Parathyroid adenoma (tissue), 2 donors: ENCODE measurements at regions not wholly inside any gene's neighbourhood (a gene's known extent, or its start where the extent isn't known, plus 50 kb on each side); places are given as distances from the start of the nearest gene placed in this dataset.

ENCODE experiments used
- H2AFZ ChIP-seq: fragments of 300-600 bp; sonication (generic); one replicate; pipeline ENCODE4 v1.7.0; 2017; ENCODE audit warnings: antibody characterized with exemption, mild to moderate bottlenecking
- H3K27ac ChIP-seq: fragments of 300-600 bp; sonication (generic); one replicate; pipeline ENCODE4 v1.7.0; 2017
- H3K27me3 ChIP-seq: fragments of 300-600 bp; sonication (generic); one replicate; pipeline ENCODE4 v1.7.0; 2017; ENCODE audit warnings: low read length; ENCODE audit not compliant: control insufficient read depth, insufficient read depth
- H3K36me3 ChIP-seq: fragments of 300-600 bp; sonication (generic); one replicate; pipeline ENCODE4 v1.7.0; 2017; ENCODE audit warnings: low read length; ENCODE audit not compliant: control insufficient read depth, insufficient read depth
- H3K4me1 ChIP-seq: fragments of 300-600 bp; sonication (generic); one replicate; pipeline ENCODE4 v1.7.0; 2017; ENCODE audit warnings: control low read depth
- H3K4me2 ChIP-seq: fragments of 300-600 bp; sonication (generic); one replicate; pipeline ENCODE4 v1.7.0; 2017; ENCODE audit warnings: low read length
- H3K4me3 ChIP-seq: fragments of 300-600 bp; sonication (generic); one replicate; pipeline ENCODE4 v1.7.0; 2017; ENCODE audit warnings: low read depth, low read length
- H3K79me2 ChIP-seq: fragments of 300-600 bp; sonication (generic); one replicate; pipeline ENCODE4 v1.7.0; 2017; ENCODE audit warnings: control low read depth
- H3K9ac ChIP-seq: fragments of 300-600 bp; sonication (generic); one replicate; pipeline ENCODE4 v1.7.0; 2017; ENCODE audit warnings: mild to moderate bottlenecking
- H3K9me3 ChIP-seq: fragments of 300-600 bp; sonication (generic); one replicate; pipeline ENCODE4 v1.7.0; 2017; ENCODE audit warnings: low read length; ENCODE audit not compliant: control insufficient read depth
- CTCF ChIP-seq: fragments of 300-600 bp; sonication (generic); IDR thresholded peaks from one replicate; pipeline ENCODE4 v1.7.0; 2017; ENCODE audit warnings: antibody characterized with exemption, mild to moderate bottlenecking
- donor health status: primary hyperparathyroidism.

GRCh38 chr6:84854811-84855400 lies 90.5 kb upstream of the TBX18 start:
- no peak for TF ChIP-seq CTCF
- no peaks in the 10 kb centered on the region for H3K27me3 ChIP-seq
- no peak overlapping the region for H3K4me3 ChIP-seq
- H2AFZ ChIP-seq, result no peak overlapping the region
- H3K79me2 ChIP-seq, result no peaks in the 10 kb centered on the region
- H3K27ac ChIP-seq, result no peak overlapping the region
- H3K4me1 ChIP-seq, result no peaks in the 10 kb centered on the region
- H3K4me2 ChIP-seq, result no peak overlapping the region
- H3K9ac ChIP-seq, result no peak overlapping the region
- H3K9me3 ChIP-seq, result no peaks in the 10 kb centered on the region
- H3K36me3 ChIP-seq, result no peaks in the 10 kb centered on the region

- no peaks in the 10 kb centered on the region for H3K9me3 ChIP-seq
- H3K36me3 ChIP-seq, result no peaks in the 10 kb centered on the region
- no peak overlapping the region for H3K27ac ChIP-seq
- TF ChIP-seq CTCF, result no peak
- no peaks in the 10 kb centered on the region for H3K4me1 ChIP-seq
- no peak overlapping the region for H3K4me3 ChIP-seq
- no peaks in the 10 kb centered on the region for H3K79me2 ChIP-seq
- no peak overlapping the region for H3K9ac ChIP-seq
- no peak overlapping the region for H3K4me2 ChIP-seq
- no peaks in the 10 kb centered on the region for H3K27me3 ChIP-seq
- H2AFZ ChIP-seq, result no peak overlapping the region
These were observed 89.5 kb upstream of the TBX18 start for GRCh38 chr6:84853901-84854300.

GRCh38 chr6:84848960-84849359 lies 84.6 kb upstream of the TBX18 start:
- no peak overlapping the region for H3K4me2 ChIP-seq
- H3K36me3 ChIP-seq, result no peaks in the 10 kb centered on the region
- H3K9ac ChIP-seq, result no peak overlapping the region
- H3K9me3 ChIP-seq, result no peaks in the 10 kb centered on the region
- H3K4me1 ChIP-seq, result no peaks in the 10 kb centered on the region
- H3K79me2 ChIP-seq, result no peaks in the 10 kb centered on the region
- no peak overlapping the region for H3K4me3 ChIP-seq
- no peak overlapping the region for H3K27ac ChIP-seq
- no peaks in the 10 kb centered on the region for H3K27me3 ChIP-seq
- no peak for TF ChIP-seq CTCF
- no peak overlapping the region for H2AFZ ChIP-seq

GRCh38 chr6:84847390-84848160 lies 83.2 kb upstream of the TBX18 start:
- H3K9ac ChIP-seq, result no peak overlapping the region
- TF ChIP-seq CTCF, result no peak
- no peak overlapping the region for H3K4me3 ChIP-seq

More at GRCh38 chr6:84847390-84848160, 83.2 kb upstream of the TBX18 start:
- no peak overlapping the region for H2AFZ ChIP-seq
- no peaks in the 10 kb centered on the region for H3K9me3 ChIP-seq
- no peaks in the 10 kb centered on the region for H3K79me2 ChIP-seq
- no peaks in the 10 kb centered on the region for H3K36me3 ChIP-seq
- no peaks in the 10 kb centered on the region for H3K4me1 ChIP-seq
- H3K27me3 ChIP-seq, result no peaks in the 10 kb centered on the region
- no peak overlapping the region for H3K4me2 ChIP-seq
- H3K27ac ChIP-seq, result no peak overlapping the region
